GM06990 (cell line): ENCODE measurements at regions not wholly inside any gene's neighbourhood (a gene's known extent, or its start where the extent isn't known, plus 50 kb on each side); places are given as distances from the start of the nearest gene placed in this dataset.

Source experiments
- DNase-seq: peaks from one replicate; pipeline ENCODE4 v3.0.0-alpha.2; 2011; ENCODE audit not compliant: insufficient read length; ENCODE audit errors: extremely low read depth
- H3K27me3 ChIP-seq: replicated peaks from 2 replicates; pipeline ENCODE4 v1.6.0; 2011; ENCODE audit warnings: low read length; ENCODE audit not compliant: control insufficient read depth, insufficient read depth
- H3K36me3 ChIP-seq: 2 replicates; pipeline ENCODE4 v1.5.1; 2011; ENCODE audit warnings: low read length; ENCODE audit not compliant: control insufficient read depth, insufficient read depth
- H3K4me3 ChIP-seq: replicated peaks from 2 replicates; pipeline ENCODE4 v1.5.1; 2011; ENCODE audit warnings: low read depth, mild to moderate bottlenecking, control low read depth, low read length
- CTCF ChIP-seq: IDR thresholded peaks from 2 replicates; pipeline ENCODE4 v1.5.1; 2011; ENCODE audit warnings: low read length, control low read depth, mild to moderate bottlenecking, inconsistent platforms; ENCODE audit not compliant: insufficient read depth, poor library complexity, severe bottlenecking

- no peak for DNase-seq
- H3K36me3 ChIP-seq = no peaks in the 10 kb centered on the region
- H3K4me3 ChIP-seq = no peak overlapping the region
- no peak for TF ChIP-seq CTCF
- H3K27me3 ChIP-seq = no peaks in the 10 kb centered on the region
Observed at GRCh38 chr3:39664931-39665330, 144.5 kb upstream of the MYRIP start.

GRCh38 chr3:39665441-39665840, 144.0 kb upstream of the MYRIP start:
- Histone ChIP-seq H3K4me3 (no peak overlapping the region), H3K27me3 (no peaks in the 10 kb centered on the region), H3K36me3 (no peaks in the 10 kb centered on the region)
- no peak for TF ChIP-seq CTCF
- no peak for DNase-seq

GRCh38 chr3:39668420-39668819, 141.0 kb upstream of the MYRIP start:
- peak; percentile 75 for TF ChIP-seq CTCF
- Histone ChIP-seq H3K27me3 (no peaks in the 10 kb centered on the region), H3K36me3 (no peaks in the 10 kb centered on the region), H3K4me3 (no peak overlapping the region)
- DNase-seq = peak; percentile 5

- DNase-seq = no peak
- no peak overlapping the region for H3K4me3 ChIP-seq
- TF ChIP-seq CTCF = no peak
- no peaks in the 10 kb centered on the region for H3K27me3 ChIP-seq
- H3K36me3 ChIP-seq = no peaks in the 10 kb centered on the region
Observed at GRCh38 chr3:39671116-39671515, 138.3 kb upstream of the MYRIP start.

- no peak overlapping the region for H3K4me3 ChIP-seq
- no peaks in the 10 kb centered on the region for H3K36me3 ChIP-seq
- no peak for TF ChIP-seq CTCF
- H3K27me3 ChIP-seq = no peaks in the 10 kb centered on the region
- no peak for DNase-seq
Observed at GRCh38 chr3:39671600-39671999, 137.8 kb upstream of the MYRIP start.

- no peak for DNase-seq
- H3K27me3 ChIP-seq = no peaks in the 10 kb centered on the region
- no peak for TF ChIP-seq CTCF
- H3K36me3 ChIP-seq = no peaks in the 10 kb centered on the region
- H3K4me3 ChIP-seq = no peak overlapping the region
Observed at GRCh38 chr3:39705351-39705900, 104.0 kb upstream of the MYRIP start.
